ENCODE measurements at regions not wholly inside any gene's neighbourhood (a gene's known extent, or its start where the extent isn't known, plus 50 kb on each side); places are given as distances from the start of the nearest gene placed in this dataset.

DNA sequence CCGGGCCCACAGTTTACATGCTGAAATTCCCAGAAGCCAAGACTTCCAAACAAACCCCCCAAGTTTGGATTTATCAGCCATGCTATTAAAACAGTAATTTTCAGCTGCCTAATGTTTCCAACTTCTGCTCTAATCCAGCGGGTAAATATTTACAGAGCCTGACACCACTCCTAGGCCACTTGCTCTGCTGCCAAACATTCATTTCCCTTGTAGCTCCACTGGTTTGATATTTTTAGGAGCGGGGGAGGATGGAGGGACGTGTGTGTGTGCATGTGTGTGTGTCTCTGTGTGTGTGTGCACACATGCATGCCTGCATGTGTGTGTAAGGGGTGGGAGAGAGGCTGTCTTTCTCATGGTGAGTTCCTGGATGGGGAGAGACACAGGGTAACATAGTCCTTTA is 115.7 kb upstream of the PJA1 start:
- DNase-seq (ENCODE audit: low spot score, unreplicated experiment), result no peak
- Mint-ChIP-seq H3K4me1 (ENCODE audit: low read depth) (peaks cover 27% of the 10 kb centered on the region), H3K9me3 (ENCODE audit: low read depth) (peaks cover 10% of the 10 kb centered on the region), H3K27me3 (no peaks in the 10 kb centered on the region), H3K36me3 (ENCODE audit: insufficient read depth) (no peaks in the 10 kb centered on the region), H3K4me3 (ENCODE audit: low read depth) (no peak overlapping the region), H3K27ac (no peak overlapping the region)
- TF ChIP-seq CTCF (IDR thresholded peaks at IDR 0.05; ENCODE audit: unreplicated experiment), result no peak

- Mint-ChIP-seq H3K36me3 (ENCODE audit: insufficient read depth) (no peaks in the 10 kb centered on the region), H3K4me3 (ENCODE audit: low read depth) (no peak overlapping the region), H3K9me3 (ENCODE audit: low read depth) (peaks cover 10% of the 10 kb centered on the region), H3K27me3 (no peaks in the 10 kb centered on the region), H3K27ac (no peak overlapping the region), H3K4me1 (ENCODE audit: low read depth) (peaks cover 25% of the 10 kb centered on the region)
- no peak for TF ChIP-seq CTCF (IDR thresholded peaks at IDR 0.05; ENCODE audit: unreplicated experiment)
- no peak for DNase-seq (ENCODE audit: low spot score, unreplicated experiment)
These were observed 114.0 kb upstream of the PJA1 start for GRCh38 chrX:69279234-69279633.

- H3K4me3 Mint-ChIP-seq (ENCODE audit: low read depth), result no peak overlapping the region
- peaks cover 25% of the 10 kb centered on the region for H3K4me1 Mint-ChIP-seq (ENCODE audit: low read depth)
- no peak for TF ChIP-seq CTCF (IDR thresholded peaks at IDR 0.05; ENCODE audit: unreplicated experiment)
- peak overlapping the region; percentile 89 for H3K27ac Mint-ChIP-seq
- H3K27me3 Mint-ChIP-seq, result no peaks in the 10 kb centered on the region
- peak; percentile 16 for DNase-seq (ENCODE audit: low spot score, unreplicated experiment)
- peaks cover 10% of the 10 kb centered on the region for H3K9me3 Mint-ChIP-seq (ENCODE audit: low read depth)
- H3K36me3 Mint-ChIP-seq (ENCODE audit: insufficient read depth), result no peaks in the 10 kb centered on the region
These were observed 112.9 kb upstream of the PJA1 start for GRCh38 chrX:69278031-69278687.

GRCh38 chrX:69277369-69277990 is 112.2 kb upstream of the PJA1 start:
- H3K4me1 Mint-ChIP-seq (ENCODE audit: low read depth), result peaks cover 25% of the 10 kb centered on the region
- DNase-seq (ENCODE audit: low spot score, unreplicated experiment), result no peak
- TF ChIP-seq CTCF (IDR thresholded peaks at IDR 0.05; ENCODE audit: unreplicated experiment), result no peak
- no peaks in the 10 kb centered on the region for H3K36me3 Mint-ChIP-seq (ENCODE audit: insufficient read depth)
- H3K27me3 Mint-ChIP-seq, result no peaks in the 10 kb centered on the region
- peak overlapping the region; percentile 87 for H3K27ac Mint-ChIP-seq
- no peak overlapping the region for H3K4me3 Mint-ChIP-seq (ENCODE audit: low read depth)
- H3K9me3 Mint-ChIP-seq (ENCODE audit: low read depth), result peaks cover 10% of the 10 kb centered on the region

DNA sequence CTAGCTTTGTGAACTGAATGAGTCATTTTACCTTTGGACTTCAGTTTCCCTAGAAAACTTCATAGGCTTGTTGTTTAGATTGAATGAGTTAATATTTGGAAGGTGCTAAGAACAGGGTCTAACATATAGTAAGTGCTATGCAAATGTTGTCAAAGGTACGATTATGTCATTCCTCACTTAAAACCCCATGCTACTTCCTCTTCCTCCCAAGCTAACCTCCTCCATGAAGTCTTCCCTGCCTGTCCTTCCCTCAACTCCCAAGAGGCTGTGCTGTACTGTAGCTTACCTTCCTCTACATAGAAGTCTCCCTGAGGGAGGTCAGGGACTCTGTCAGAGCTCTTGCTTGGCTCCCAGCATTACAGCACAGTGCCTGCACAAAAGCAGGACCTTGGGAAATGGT is 103.4 kb upstream of the PJA1 start:
- Mint-ChIP-seq H3K4me1 (ENCODE audit: low read depth) (no peaks in the 10 kb centered on the region), H3K27me3 (peaks cover 20% of the 10 kb centered on the region), H3K9me3 (ENCODE audit: low read depth) (peaks cover 4% of the 10 kb centered on the region), H3K27ac (no peak overlapping the region), H3K36me3 (ENCODE audit: insufficient read depth) (no peaks in the 10 kb centered on the region), H3K4me3 (ENCODE audit: low read depth) (no peak overlapping the region)
- no peak for DNase-seq (ENCODE audit: low spot score, unreplicated experiment)
- TF ChIP-seq CTCF (IDR thresholded peaks at IDR 0.05; ENCODE audit: unreplicated experiment), result no peak

Data from progenitor cell of endocrine pancreas (in vitro differentiated cells).